ENCODE measurements at regions not wholly inside any gene's neighbourhood (a gene's known extent, or its start where the extent isn't known, plus 50 kb on each side); places are given as distances from the start of the nearest gene placed in this dataset.
"Not testable (repeated sequence)": the region's sequence is repeated elsewhere in the genome, so short reads cannot be mapped to it uniquely, and the experiment has no call there.

- H3K27ac Mint-ChIP-seq = peak overlapping the region in 4 of 6 donors; percentile 9 to 78 (median 44)
- H3K36me3 Mint-ChIP-seq = peaks cover 11 to 12% of the 10 kb centered on the region in 2 donors
- H3K4me1 Mint-ChIP-seq = peaks cover 26 to 48% (median 37%) of the 10 kb centered on the region in 3 donors
These were observed 139.1 kb upstream of the MAP3K1 start for GRCh38 chr5:56676091-56676768.

GRCh38 chr5:56674441-56674840, 140.9 kb upstream of the MAP3K1 start:
- no peaks in the 10 kb centered on the region for H3K27me3 Mint-ChIP-seq
- H3K4me3 Mint-ChIP-seq = no peak overlapping the region
- peaks cover 0 to 9% (median 4%) of the 10 kb centered on the region in 7 donors for H3K9me3 Mint-ChIP-seq
- ATAC-seq (ENCODE audit: low read depth in 2 of 2) (no peak), DNase-seq (no peak)
- peak overlapping the region in 4 of 6 donors; percentile 1 to 96 (median 47) for H3K27ac Mint-ChIP-seq
- H3K36me3 Mint-ChIP-seq = peaks cover 11 to 12% of the 10 kb centered on the region in 2 donors
- peaks cover 34 to 65% (median 49%) of the 10 kb centered on the region in 3 donors for H3K4me1 Mint-ChIP-seq

More at GRCh38 chr5:56676091-56676768, 139.1 kb upstream of the MAP3K1 start:
- Mint-ChIP-seq H3K9me3 (peaks cover 0 to 9% (median 4%) of the 10 kb centered on the region in 7 donors), H3K4me3 (no peak overlapping the region), H3K27me3 (no peaks in the 10 kb centered on the region)
- ATAC-seq (ENCODE audit: low read depth in 2 of 2) (no peak), DNase-seq (no peak)

- DNase-seq (peak; percentile 52), ATAC-seq (ENCODE audit: low read depth in 2 of 2) (peak; percentile 13 to 15)
- H3K36me3 Mint-ChIP-seq = peaks cover 11 to 12% of the 10 kb centered on the region in 2 donors
- peak overlapping the region; percentile 81 to 96 (median 92) for H3K27ac Mint-ChIP-seq
- peaks cover 33 to 77% (median 51%) of the 10 kb centered on the region in 3 donors for H3K4me1 Mint-ChIP-seq
- H3K4me3 Mint-ChIP-seq = peak overlapping the region in 6 of 8 donors; percentile 0 to 61 (median 8)
- no peaks in the 10 kb centered on the region for H3K27me3 Mint-ChIP-seq
- peaks cover 0 to 9% (median 4%) of the 10 kb centered on the region in 7 donors for H3K9me3 Mint-ChIP-seq
These were observed 142.2 kb upstream of the MAP3K1 start for GRCh38 chr5:56673171-56673570.

- Mint-ChIP-seq H3K27ac (peak overlapping the region; percentile 96 to 99 (median 98)), H3K36me3 (peaks cover 15 to 19% of the 10 kb centered on the region in 2 donors), H3K4me1 (peaks cover 38 to 87% (median 57%) of the 10 kb centered on the region in 3 donors), H3K4me3 (peak overlapping the region in 1 of 8 donors; percentile 50), H3K27me3 (no peaks in the 10 kb centered on the region), H3K9me3 (peaks cover 1 to 10% (median 4%) of the 10 kb centered on the region in 7 donors)
- no peak for ATAC-seq (ENCODE audit: low read depth in 2 of 2)
- no peak for DNase-seq
These were observed 143.8 kb upstream of the MAP3K1 start for GRCh38 chr5:56671571-56671970.

- peaks cover 15 to 19% of the 10 kb centered on the region in 2 donors for H3K36me3 Mint-ChIP-seq
- H3K4me3 Mint-ChIP-seq = peak overlapping the region in 4 of 8 donors; percentile 16 to 84 (median 59)
- no peaks in the 10 kb centered on the region for H3K27me3 Mint-ChIP-seq
- H3K4me1 Mint-ChIP-seq = peaks cover 44 to 80% (median 63%) of the 10 kb centered on the region in 3 donors
- no peak for ATAC-seq (ENCODE audit: low read depth in 2 of 2)
- DNase-seq = no peak
- peak overlapping the region; percentile 96 to 99 (median 98) for H3K27ac Mint-ChIP-seq
- H3K9me3 Mint-ChIP-seq = peaks cover 1 to 10% (median 4%) of the 10 kb centered on the region in 7 donors
These were observed 144.4 kb upstream of the MAP3K1 start for GRCh38 chr5:56670916-56671315.

- DNase-seq = peak; percentile 93
These were observed 145.5 kb upstream of the MAP3K1 start for GRCh38 chr5:56669534-56670483.

GRCh38 chr5:56668996-56669395, 146.4 kb upstream of the MAP3K1 start:
- peaks cover 4 to 17% (median 6%) of the 10 kb centered on the region in 7 donors for H3K9me3 Mint-ChIP-seq
- H3K36me3 Mint-ChIP-seq = peaks cover 12 to 19% of the 10 kb centered on the region in 2 donors
- H3K27me3 Mint-ChIP-seq = no peaks in the 10 kb centered on the region
- ATAC-seq (ENCODE audit: low read depth in 2 of 2) (no peak), DNase-seq (no peak)
- H3K27ac Mint-ChIP-seq = peak overlapping the region; percentile 96 to 99 (median 98)
- H3K4me3 Mint-ChIP-seq = peak overlapping the region in 7 of 8 donors; percentile 63 to 89 (median 80)
- peaks cover 45 to 72% (median 58%) of the 10 kb centered on the region in 3 donors for H3K4me1 Mint-ChIP-seq

More at GRCh38 chr5:56669534-56670483, 145.5 kb upstream of the MAP3K1 start:
- Mint-ChIP-seq H3K27ac (peak overlapping the region; percentile 96 to 99 (median 98)), H3K4me1 (peaks cover 48 to 80% (median 65%) of the 10 kb centered on the region in 3 donors), H3K27me3 (no peaks in the 10 kb centered on the region), H3K9me3 (peaks cover 2 to 17% (median 6%) of the 10 kb centered on the region in 7 donors), H3K36me3 (peaks cover 15 to 19% of the 10 kb centered on the region in 2 donors), H3K4me3 (peak overlapping the region; percentile 63 to 89 (median 82))
- peak; percentile 86 to 89 for ATAC-seq (ENCODE audit: low read depth in 2 of 2)

GRCh38 chr5:56667692-56668091, 147.7 kb upstream of the MAP3K1 start:
- Mint-ChIP-seq H3K27me3 (no peaks in the 10 kb centered on the region), H3K36me3 (peaks cover 4 to 8% of the 10 kb centered on the region in 2 donors), H3K27ac (peak overlapping the region in 2 of 6 donors; percentile 96 to 99), H3K4me3 (peak overlapping the region in 1 of 8 donors; percentile 35), H3K4me1 (peaks cover 38 to 62% (median 55%) of the 10 kb centered on the region in 3 donors), H3K9me3 (peaks cover 0 to 11% (median 5%) of the 10 kb centered on the region in 7 donors)
- ATAC-seq (ENCODE audit: low read depth in 2 of 2) (no peak), DNase-seq (no peak)

GRCh38 chr5:56666901-56667300, 148.4 kb upstream of the MAP3K1 start:
- Mint-ChIP-seq H3K36me3 (peaks cover 4 to 8% of the 10 kb centered on the region in 2 donors), H3K27ac (peak overlapping the region in 3 of 6 donors; percentile 34 to 96 (median 77)), H3K27me3 (no peaks in the 10 kb centered on the region), H3K9me3 (peaks cover 0 to 11% (median 5%) of the 10 kb centered on the region in 7 donors), H3K4me1 (peaks cover 42 to 57% (median 57%) of the 10 kb centered on the region in 3 donors), H3K4me3 (peak overlapping the region in 1 of 8 donors; percentile 6)
- DNase-seq (no peak), ATAC-seq (ENCODE audit: low read depth in 2 of 2) (no peak)

- not testable (repeated sequence) for DNase-seq; H3K36me3 Mint-ChIP-seq; ATAC-seq (ENCODE audit: low read depth in 2 of 2); H3K27me3 Mint-ChIP-seq
- peaks cover 0 to 11% (median 5%) of the 10 kb centered on the region in 7 donors for H3K9me3 Mint-ChIP-seq
- peak overlapping the region in 1 of 6 donors; percentile 23 for H3K27ac Mint-ChIP-seq
- peak overlapping the region in 1 of 8 donors; percentile 22 for H3K4me3 Mint-ChIP-seq
- peaks cover 42 to 48% (median 45%) of the 10 kb centered on the region in 3 donors for H3K4me1 Mint-ChIP-seq
These were observed 150.2 kb upstream of the MAP3K1 start for GRCh38 chr5:56665117-56665516.

- Mint-ChIP-seq H3K27ac (peak overlapping the region in 2 of 6 donors; percentile 85 to 89), H3K36me3 (peaks cover 4 to 8% of the 10 kb centered on the region in 2 donors), H3K9me3 (peaks cover 0 to 11% (median 5%) of the 10 kb centered on the region in 7 donors), H3K27me3 (no peaks in the 10 kb centered on the region), H3K4me3 (no peak overlapping the region), H3K4me1 (peaks cover 31 to 37% (median 34%) of the 10 kb centered on the region in 3 donors)
- ATAC-seq (ENCODE audit: low read depth in 2 of 2) (no peak), DNase-seq (no peak)
These were observed 151.3 kb upstream of the MAP3K1 start for GRCh38 chr5:56664025-56664424.

GRCh38 chr5:56663523-56663922, 151.8 kb upstream of the MAP3K1 start:
- no peak for ATAC-seq (ENCODE audit: low read depth in 2 of 2)
- Mint-ChIP-seq H3K9me3 (peaks cover 0 to 11% (median 5%) of the 10 kb centered on the region in 7 donors), H3K4me3 (peak overlapping the region in 2 of 8 donors; percentile 63 to 73), H3K36me3 (peaks cover 4 to 8% of the 10 kb centered on the region in 2 donors), H3K27me3 (no peaks in the 10 kb centered on the region), H3K4me1 (peaks cover 32 to 34% (median 34%) of the 10 kb centered on the region in 3 donors), H3K27ac (peak overlapping the region in 2 of 6 donors; percentile 85 to 89)
- DNase-seq = no peak
